ENCODE measurements at regions not wholly inside any gene's neighbourhood (a gene's known extent, or its start where the extent isn't known, plus 50 kb on each side); places are given as distances from the start of the nearest gene placed in this dataset.

GRCh38 chr5:3182133-3182876 lies 413.3 kb upstream of the IRX1 start (continued):
- TF ChIP-seq SIN3A (conservative IDR thresholded peaks at IDR 0.05 in 1 of 2, IDR thresholded peaks at IDR 0.05 in 1 of 2; ENCODE audit: low read depth in 1 of 2, low read length in 2 of 2), result no peak
- TF ChIP-seq SP1 (IDR thresholded peaks at IDR 0.05; ENCODE audit: low read depth, low read length), result no peak
